HG03175 (cell line): ENCODE measurements at regions not wholly inside any gene's neighbourhood (a gene's known extent, or its start where the extent isn't known, plus 50 kb on each side); places are given as distances from the start of the nearest gene placed in this dataset.
"Not testable (repeated sequence)": the region's sequence is repeated elsewhere in the genome, so short reads cannot be mapped to it uniquely, and the experiment has no call there.

Source experiments
- ATAC-seq: cut with Tn5 transposase; IDR thresholded peaks from one replicate; pipeline ENCODE4 v1.9.1; 2021; ENCODE audit warnings: mild to moderate bottlenecking, moderate library complexity; ENCODE audit not compliant: unreplicated experiment

GRCh38 chr2:237005341-237005740 is 80.3 kb upstream of the COPS8 start:
- ATAC-seq: not testable (repeated sequence)

DNA sequence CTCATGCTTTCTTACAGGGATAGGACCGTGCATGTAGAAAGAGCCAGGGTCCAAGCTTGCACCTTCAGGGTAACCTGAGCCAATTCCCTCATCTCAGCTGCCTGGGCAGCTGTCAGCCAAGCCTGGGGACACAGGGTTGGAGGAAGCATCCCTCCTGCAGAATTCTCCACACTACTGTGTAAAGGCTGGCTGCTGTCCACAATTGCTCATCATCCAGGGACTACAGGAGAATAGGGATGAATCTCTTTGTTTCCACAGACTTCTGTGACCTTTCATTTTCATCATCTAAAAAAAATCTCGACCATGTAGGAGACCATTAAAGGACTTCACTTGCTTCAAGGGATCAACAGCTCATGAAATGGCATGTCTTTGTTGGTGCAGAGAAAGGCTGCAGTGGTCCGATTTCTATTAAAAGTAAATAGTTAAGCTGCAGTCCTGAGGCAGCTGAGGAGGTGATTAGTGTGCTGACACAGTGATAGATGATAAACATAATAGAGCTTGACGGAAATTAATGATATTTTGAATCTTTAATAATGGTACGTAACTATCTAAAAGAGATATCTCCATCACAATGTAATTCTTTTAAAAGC is 74.4 kb upstream of the COPS8 start:
- ATAC-seq: no peak

GRCh38 chr2:237012004-237012403 is 73.7 kb upstream of the COPS8 start:
- no peak for ATAC-seq

GRCh38 chr2:237012577-237013267 is 73.0 kb upstream of the COPS8 start:
- ATAC-seq: no peak

- ATAC-seq: no peak
These were observed 69.4 kb upstream of the COPS8 start for GRCh38 chr2:237016121-237016915.

DNA sequence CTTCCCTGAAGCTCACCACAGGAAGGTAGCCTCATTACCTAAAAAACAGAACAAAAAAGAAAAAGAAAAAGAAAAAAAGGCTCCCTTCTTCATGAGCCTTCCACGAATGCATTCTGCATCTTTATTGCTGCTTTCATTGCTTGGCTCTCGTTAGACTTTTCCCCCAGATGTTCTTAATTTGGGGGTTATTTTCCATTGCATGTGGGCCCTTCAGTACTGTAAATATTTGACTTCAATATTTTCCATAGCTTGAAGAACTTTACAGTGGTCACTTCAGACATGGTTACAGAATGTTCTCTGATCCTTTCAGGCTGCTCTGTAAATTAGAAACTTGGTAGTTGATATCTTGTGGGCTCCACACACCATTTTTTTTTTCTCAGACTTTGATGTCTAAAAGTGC is 65.6 kb upstream of the COPS8 start:
- ATAC-seq: no peak

DNA sequence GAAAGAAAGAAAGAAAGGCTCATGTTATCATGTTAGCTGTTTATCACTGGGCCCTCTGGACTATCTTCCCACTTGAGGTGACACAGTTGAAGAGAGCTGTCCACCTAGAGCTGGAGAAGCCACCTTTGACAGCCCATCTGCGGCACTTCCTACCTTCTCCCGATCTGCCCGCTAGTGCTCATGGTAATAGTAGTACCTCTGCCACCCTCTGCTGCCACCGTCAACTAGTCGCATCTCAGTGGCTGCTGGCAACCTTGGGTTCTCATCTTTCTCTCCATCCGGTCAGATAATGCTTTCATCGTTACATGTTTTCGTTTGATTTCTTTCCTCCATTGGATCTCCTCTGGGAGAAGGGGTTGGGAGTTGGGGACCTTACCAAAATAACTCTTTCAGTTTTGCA is 63.2 kb upstream of the COPS8 start:
- no peak for ATAC-seq

GRCh38 chr2:237024255-237024654 is 61.4 kb upstream of the COPS8 start:
- no peak for ATAC-seq

DNA sequence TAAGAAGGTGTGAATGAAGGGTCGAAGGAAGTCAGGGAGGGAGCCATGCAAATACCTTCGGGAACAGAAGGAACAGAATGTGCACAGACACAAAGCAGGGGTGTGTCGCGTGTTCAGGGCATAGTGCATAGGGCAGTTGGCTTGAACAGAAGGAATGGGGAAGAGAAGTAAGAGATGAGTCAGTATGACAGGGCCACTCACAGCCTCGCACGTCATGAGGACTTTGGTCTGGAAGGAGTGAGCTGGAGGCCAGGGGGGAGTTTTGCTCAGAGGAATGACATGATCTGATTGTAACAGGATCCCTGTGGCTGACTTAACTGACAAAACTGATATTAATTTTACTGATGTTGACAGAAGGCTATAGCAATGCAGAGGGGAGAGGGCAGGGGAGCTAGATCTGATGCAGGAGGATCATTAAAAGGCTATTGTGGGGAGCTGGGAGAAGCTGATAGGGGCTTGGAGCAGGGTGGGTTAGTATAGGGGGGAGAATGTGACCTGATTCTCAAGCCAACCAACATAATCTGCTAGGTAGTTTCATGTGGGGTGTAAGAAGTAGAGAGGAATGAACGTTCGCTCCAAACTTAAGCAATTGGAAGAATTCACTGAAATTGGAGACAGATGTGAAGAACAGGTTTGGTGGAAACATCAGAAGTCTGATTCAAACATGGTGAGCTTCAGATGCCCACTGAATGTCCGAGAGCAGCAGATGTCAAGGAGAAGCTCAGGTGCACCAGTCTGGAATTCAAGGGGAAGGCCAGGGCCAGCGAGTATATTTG is 60.4 kb upstream of the COPS8 start:
- no peak for ATAC-seq

- peak; percentile 56 for ATAC-seq
These were observed 58.5 kb upstream of the COPS8 start for GRCh38 chr2:237026981-237027711.

DNA sequence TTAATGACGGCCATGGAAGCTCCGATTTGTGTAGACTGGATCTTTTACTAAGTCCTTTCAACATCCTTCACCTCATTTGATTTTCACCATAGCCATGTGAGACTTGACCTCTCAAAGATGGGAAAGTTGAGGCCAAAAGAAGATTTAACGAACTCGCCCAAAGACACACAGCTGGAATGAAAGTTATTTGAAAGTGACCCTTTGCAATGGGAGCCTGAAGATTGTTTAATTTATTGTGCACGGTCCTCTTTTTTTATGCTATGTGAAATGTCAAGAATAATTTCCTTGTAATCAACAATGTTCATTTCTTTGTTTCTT is 58.0 kb upstream of the COPS8 start:
- no peak for ATAC-seq

GRCh38 chr2:237030382-237030781 is 55.3 kb upstream of the COPS8 start:
- ATAC-seq: no peak

DNA sequence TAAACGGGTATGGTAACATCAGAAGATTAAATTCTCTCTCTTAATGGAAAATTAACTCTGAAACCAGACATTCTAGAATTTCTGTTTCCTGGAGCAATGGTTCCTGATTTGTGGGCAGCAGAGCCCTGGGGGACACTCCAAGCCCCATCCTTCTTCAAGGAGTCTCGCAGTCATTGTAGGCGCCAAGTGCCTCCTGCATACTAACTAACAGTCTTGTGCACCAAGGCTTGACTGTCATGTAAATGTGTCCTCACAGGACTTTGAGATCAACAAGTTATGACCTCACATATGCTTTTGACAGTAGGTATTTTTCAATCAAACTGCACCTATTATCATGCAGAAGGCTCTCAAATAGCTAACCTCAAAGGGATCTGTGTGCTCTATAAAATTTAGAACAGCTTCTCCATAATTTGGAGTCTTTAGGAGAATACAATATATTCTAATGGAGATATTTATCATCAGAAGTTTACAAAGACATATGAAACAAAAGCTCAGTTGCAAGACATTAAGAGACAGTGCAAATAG is 52.1 kb upstream of the COPS8 start:
- ATAC-seq: no peak

DNA sequence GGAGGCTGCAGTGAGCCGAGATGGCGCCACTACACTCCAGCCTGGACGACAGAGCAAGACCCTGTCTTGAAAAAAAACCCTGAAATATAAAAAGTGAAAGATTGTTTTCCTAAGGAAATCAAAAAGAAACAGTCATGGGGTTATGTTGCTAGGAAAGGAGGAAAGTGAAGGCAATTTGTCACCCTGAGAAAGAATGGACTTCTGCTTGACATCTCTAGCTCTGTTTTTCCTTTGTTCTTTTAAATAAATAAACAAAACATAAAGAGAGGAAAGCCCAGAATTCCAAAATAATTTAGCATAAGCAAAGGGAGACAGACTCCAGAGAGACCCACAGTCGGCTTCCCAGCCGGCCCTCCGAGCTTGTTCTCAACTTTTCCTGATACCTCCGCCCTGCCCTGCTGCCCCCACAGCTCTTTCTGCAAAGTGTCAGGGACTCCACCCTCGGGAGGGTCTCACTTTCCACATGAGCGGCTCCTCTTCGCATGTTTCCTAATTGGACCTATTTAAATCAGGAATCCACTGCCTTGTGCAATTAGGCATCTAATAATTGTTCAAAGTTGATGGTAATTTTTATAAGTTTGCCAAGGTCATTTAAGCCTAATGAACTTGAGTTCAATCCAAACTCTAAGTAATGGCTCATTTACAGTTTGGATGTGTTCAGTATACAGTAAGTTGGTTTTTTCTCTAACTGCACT is 49.8 kb upstream of the COPS8 start:
- no peak for ATAC-seq
